HCT116 (cell line): ENCODE measurements at regions not wholly inside any gene's neighbourhood (a gene's known extent, or its start where the extent isn't known, plus 50 kb on each side); places are given as distances from the start of the nearest gene placed in this dataset.

Experiments used
- ATAC-seq: fragments of 200-7000 bp; cut with Tn5 transposase; 2 replicates; pipeline ENCODE4 v1.9.1; 2020; ENCODE audit warnings: mild to moderate bottlenecking, moderate library complexity
- BruUV-seq: library from RNA; stranded (reverse); fragments of 400-500 nt; replicated peaks from 2 replicates; lab custom pipeline; 2021; lab: Mats Ljungman, UMichigan
- CTCF ChIA-PET: fragments of 300-600 bp; sonication (Branson Sonifier 250); formaldehyde crosslinking; loops from one replicate; lab custom pipeline; 2021; ENCODE audit warnings: antibody characterized with exemption; lab: Charles Lee
- POLR2A ChIA-PET: fragments of 300-600, 350-600 bp; sonication (Branson Sonifier 250); formaldehyde crosslinking; loops from one replicate; lab custom pipeline; 2021; ENCODE audit warnings: antibody characterized with exemption; lab: Charles Lee
- RAD21 ChIA-PET, 2 experiments: fragments of 300-600 bp; sonication (Branson Sonifier 250); formaldehyde crosslinking; loops; one replicate each; lab custom pipeline; 2023; ENCODE audit warnings: low total read pairs in 2 of 2; ENCODE audit not compliant: uncharacterized antibody in 2 of 2, unreplicated experiment in 2 of 2, low non-redundant PET in 1 of 2; lab: Charles Lee
- DNase-seq: peaks from one replicate; pipeline ENCODE4 v3.0.0-alpha.2; 2010; ENCODE audit warnings: low read depth, low spot score
- H2AFZ ChIP-seq: fragments of 200-600 bp; shearing (Covaris generic), sonication (generic); 2 replicates; pipeline ENCODE4 v1.6.1; 2017; ENCODE audit warnings: low read depth, mixed run types, mixed read lengths, antibody characterized with exemption, low read length; ENCODE audit not compliant: poor library complexity, severe bottlenecking
- H3K27ac ChIP-seq: 2 replicates; pipeline ENCODE4 v1.5.1; 2012; ENCODE audit warnings: low read depth, low read length
- H3K27me3 ChIP-seq: fragments of 200-600 bp; sonication (generic); 2 replicates; pipeline ENCODE4 v1.6.1; 2016; ENCODE audit warnings: mixed run types, low read length, mixed read lengths; ENCODE audit not compliant: insufficient read depth
- H3K36me3 ChIP-seq, 2 experiments: fragments of 200-500 bp in 1 of 2; fragments of 200-600 bp in 1 of 2; sonication (Bioruptor generic) in 1 of 2; sonication (generic) in 1 of 2; 2 replicates each; pipeline versions ENCODE4 v1.5.1 to v1.6.1; 2014 to 2016; ENCODE audit warnings: low read length in 2 of 2, inconsistent platforms in 1 of 2, mixed read lengths in 1 of 2, mixed run types in 1 of 2; ENCODE audit not compliant: insufficient read depth in 2 of 2, control insufficient read depth in 1 of 2
- H3K4me1 ChIP-seq, 2 experiments: fragments of 200-600 bp in 1 of 2; sonication (generic) in 1 of 2; 2 replicates each; pipeline versions ENCODE4 v1.5.1 to v1.6.1; 2012 to 2017; ENCODE audit warnings: low read length in 2 of 2, inconsistent platforms in 1 of 2, mild to moderate bottlenecking in 1 of 2, mixed read lengths in 1 of 2, mixed run types in 1 of 2, moderate library complexity in 1 of 2; ENCODE audit not compliant: insufficient read depth in 2 of 2, control insufficient read depth in 1 of 2
- H3K4me2 ChIP-seq: fragments of 200-600 bp; sonication (generic); 2 replicates; pipeline ENCODE4 v1.6.1; 2017; ENCODE audit warnings: mixed run types, low read length, mixed read lengths
- H3K4me3 ChIP-seq, 2 experiments: fragments of 200-600 bp in 1 of 2; sonication (generic) in 1 of 2; replicated peaks in 1 of 2; 2 replicates each; pipeline ENCODE4 v1.5.1; 2011 to 2016; ENCODE audit warnings: low read length in 2 of 2, control low read depth in 1 of 2, low read depth in 1 of 2, mild to moderate bottlenecking in 1 of 2, mixed read lengths in 1 of 2, mixed run types in 1 of 2
- H3K79me2 ChIP-seq: fragments of 200-600 bp; sonication (generic); 2 replicates; pipeline ENCODE4 v1.6.1; 2017; ENCODE audit warnings: mild to moderate bottlenecking, mixed run types, low read length, moderate library complexity, mixed read lengths; ENCODE audit not compliant: insufficient read depth
- H3K9ac ChIP-seq: fragments of 200-600 bp; sonication (generic); 2 replicates; pipeline ENCODE4 v1.6.1; 2016; ENCODE audit warnings: low read length, mixed read lengths
- H3K9me2 ChIP-seq: fragments of 200-600 bp; sonication (generic), shearing (Covaris generic); 2 replicates; pipeline ENCODE4 v1.6.1; 2017; ENCODE audit warnings: mixed run types, mild to moderate bottlenecking, moderate library complexity; ENCODE audit not compliant: insufficient read depth
- H3K9me3 ChIP-seq, 2 experiments: fragments of 200-500 bp in 1 of 2; fragments of 200-600 bp in 1 of 2; sonication (Bioruptor generic) in 1 of 2; sonication (generic) in 1 of 2; 2 replicates each; pipeline ENCODE4 v1.6.1; 2014 to 2017; ENCODE audit warnings: low read length in 2 of 2, mixed read lengths in 2 of 2, inconsistent platforms in 1 of 2, low read depth in 1 of 2, mild to moderate bottlenecking in 1 of 2, mixed run types in 1 of 2, moderate library complexity in 1 of 2; ENCODE audit not compliant: control insufficient read depth in 1 of 2, insufficient read depth in 1 of 2
- H4K20me1 ChIP-seq: fragments of 200-600 bp; sonication (generic), shearing (Covaris generic); 2 replicates; pipeline ENCODE4 v1.6.1; 2017; ENCODE audit warnings: mixed run types, mild to moderate bottlenecking, moderate library complexity; ENCODE audit not compliant: insufficient read depth
- EZH2 ChIP-seq: fragments of 200-600 bp; sonication (generic); IDR thresholded peaks from 2 replicates; pipeline ENCODE4 v1.6.1; 2017; ENCODE audit warnings: antibody characterized with exemption, mixed run types
- EZH2phosphoT487 ChIP-seq: fragments of 200-600 bp; IDR thresholded peaks from 2 replicates; pipeline ENCODE4 v1.6.1; 2018; ENCODE audit warnings: antibody characterized with exemption, borderline replicate concordance
- JUND ChIP-seq: IDR thresholded peaks from 2 replicates; pipeline ENCODE4 v1.6.1; 2012
- MAX ChIP-seq: IDR thresholded peaks from 2 replicates; pipeline ENCODE4 v1.6.1; 2012
- SP1 ChIP-seq: IDR thresholded peaks from 2 replicates; pipeline ENCODE4 v1.6.1; 2012; ENCODE audit warnings: low read depth
- TCF7L2 ChIP-seq: IDR thresholded peaks from 2 replicates; pipeline ENCODE4 v1.7.0; 2011; ENCODE audit warnings: borderline replicate concordance, inconsistent platforms; ENCODE audit not compliant: insufficient read depth, insufficient read length; ENCODE audit errors: extremely low read depth
- YY1 ChIP-seq: IDR thresholded peaks from 2 replicates; pipeline ENCODE4 v1.6.1; 2011; ENCODE audit warnings: low read length, low read depth, moderate library complexity, mild to moderate bottlenecking; ENCODE audit not compliant: insufficient replicate concordance; ENCODE audit errors: extremely low read depth
- ZNF274 ChIP-seq: fragments of 200-500 bp; sonication (Bioruptor generic); IDR thresholded peaks from 2 replicates; pipeline ENCODE4 v1.6.1; 2014; ENCODE audit warnings: mild to moderate bottlenecking, low read depth, low read length, inconsistent platforms
- intact Hi-C: fragments of 100-400 bp; cut with micrococcal nuclease; formaldehyde crosslinking; loops from 2 replicates; pipeline ENCODE4 v1.10.0; 2022
- TF ChIP-seq, protein P1 (sequence below): IDR thresholded peaks from 2 replicates; pipeline ENCODE4 v1.6.1; 2012
- TF ChIP-seq, protein P2 (sequence below), 3 experiments: fragments of 200-600 bp in 1 of 3; sonication (generic) in 1 of 3; IDR thresholded peaks in 2 of 3; conservative IDR thresholded peaks in 1 of 3; 2 replicates each; pipeline ENCODE4 v1.5.1; 2012 to 2017; ENCODE audit warnings: low read depth in 2 of 3, low read length in 2 of 3, antibody characterized with exemption in 1 of 3, borderline replicate concordance in 1 of 3, control low read depth in 1 of 3, mild to moderate bottlenecking in 1 of 3, mixed read lengths in 1 of 3, mixed run types in 1 of 3, moderate library complexity in 1 of 3; ENCODE audit not compliant: insufficient read depth in 1 of 3
- TF ChIP-seq, protein P3 (sequence below): IDR thresholded peaks from 2 replicates; pipeline ENCODE4 v1.6.1; 2012; ENCODE audit warnings: low read depth

DNA sequence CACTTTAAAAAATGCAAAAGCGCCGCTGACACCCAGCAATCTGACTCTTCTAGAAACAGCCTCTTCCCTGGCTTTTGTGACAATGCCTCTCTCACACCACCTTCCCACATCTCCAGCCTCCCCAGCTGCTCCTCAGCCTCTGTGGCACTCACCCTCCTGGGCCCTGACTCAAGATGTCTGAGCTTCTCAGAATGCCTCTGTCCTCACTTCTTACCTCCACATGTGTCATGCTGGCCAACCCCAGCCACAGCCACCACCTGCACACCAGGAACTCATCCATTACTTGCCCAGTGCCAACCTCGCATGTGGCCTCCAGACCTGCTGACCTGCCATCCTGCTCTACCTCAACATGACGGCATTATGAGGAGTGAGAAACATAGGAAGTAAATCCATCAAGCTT is 249.8 kb upstream of the RAB6C start:
- H4K20me1 ChIP-seq, result no peaks in the 10 kb centered on the region
- no peaks in the 10 kb centered on the region for H3K79me2 ChIP-seq
- H2AFZ ChIP-seq, result no peak overlapping the region
- DNase-seq, result no peak
- H3K9me3 ChIP-seq, result no peaks in the 10 kb centered on the region
- no peaks in the 10 kb centered on the region for H3K36me3 ChIP-seq
- intact Hi-C loops, result no loop called here
- POLR2A ChIA-PET, result no interaction called here
- H3K4me3 ChIP-seq, result no peak overlapping the region
- no peak overlapping the region for H3K27ac ChIP-seq
- H3K27me3 ChIP-seq, result peaks cover 19% of the 10 kb centered on the region
- TF ChIP-seq EZH2 (no peak), SP1 (no peak), JUND (no peak), YY1 (no peak), ZNF274 (no peak), TCF7L2 (no peak), MAX (no peak), EZH2phosphoT487 (no peak)
- TF ChIP-seq, protein P1, sequence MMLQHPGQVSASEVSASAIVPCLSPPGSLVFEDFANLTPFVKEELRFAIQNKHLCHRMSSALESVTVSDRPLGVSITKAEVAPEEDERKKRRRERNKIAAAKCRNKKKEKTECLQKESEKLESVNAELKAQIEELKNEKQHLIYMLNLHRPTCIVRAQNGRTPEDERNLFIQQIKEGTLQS, result no peak
- TF ChIP-seq, protein P2, sequence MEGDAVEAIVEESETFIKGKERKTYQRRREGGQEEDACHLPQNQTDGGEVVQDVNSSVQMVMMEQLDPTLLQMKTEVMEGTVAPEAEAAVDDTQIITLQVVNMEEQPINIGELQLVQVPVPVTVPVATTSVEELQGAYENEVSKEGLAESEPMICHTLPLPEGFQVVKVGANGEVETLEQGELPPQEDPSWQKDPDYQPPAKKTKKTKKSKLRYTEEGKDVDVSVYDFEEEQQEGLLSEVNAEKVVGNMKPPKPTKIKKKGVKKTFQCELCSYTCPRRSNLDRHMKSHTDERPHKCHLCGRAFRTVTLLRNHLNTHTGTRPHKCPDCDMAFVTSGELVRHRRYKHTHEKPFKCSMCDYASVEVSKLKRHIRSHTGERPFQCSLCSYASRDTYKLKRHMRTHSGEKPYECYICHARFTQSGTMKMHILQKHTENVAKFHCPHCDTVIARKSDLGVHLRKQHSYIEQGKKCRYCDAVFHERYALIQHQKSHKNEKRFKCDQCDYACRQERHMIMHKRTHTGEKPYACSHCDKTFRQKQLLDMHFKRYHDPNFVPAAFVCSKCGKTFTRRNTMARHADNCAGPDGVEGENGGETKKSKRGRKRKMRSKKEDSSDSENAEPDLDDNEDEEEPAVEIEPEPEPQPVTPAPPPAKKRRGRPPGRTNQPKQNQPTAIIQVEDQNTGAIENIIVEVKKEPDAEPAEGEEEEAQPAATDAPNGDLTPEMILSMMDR (IDR thresholded peaks at IDR 0.05 in 2 of 3, conservative IDR thresholded peaks at IDR 0.05 in 1 of 3; ENCODE audit: borderline replicate concordance in 1 of 3, insufficient read depth in 1 of 3, low read depth in 2 of 3, low read length in 2 of 3), result no peak
- TF ChIP-seq, protein P3, sequence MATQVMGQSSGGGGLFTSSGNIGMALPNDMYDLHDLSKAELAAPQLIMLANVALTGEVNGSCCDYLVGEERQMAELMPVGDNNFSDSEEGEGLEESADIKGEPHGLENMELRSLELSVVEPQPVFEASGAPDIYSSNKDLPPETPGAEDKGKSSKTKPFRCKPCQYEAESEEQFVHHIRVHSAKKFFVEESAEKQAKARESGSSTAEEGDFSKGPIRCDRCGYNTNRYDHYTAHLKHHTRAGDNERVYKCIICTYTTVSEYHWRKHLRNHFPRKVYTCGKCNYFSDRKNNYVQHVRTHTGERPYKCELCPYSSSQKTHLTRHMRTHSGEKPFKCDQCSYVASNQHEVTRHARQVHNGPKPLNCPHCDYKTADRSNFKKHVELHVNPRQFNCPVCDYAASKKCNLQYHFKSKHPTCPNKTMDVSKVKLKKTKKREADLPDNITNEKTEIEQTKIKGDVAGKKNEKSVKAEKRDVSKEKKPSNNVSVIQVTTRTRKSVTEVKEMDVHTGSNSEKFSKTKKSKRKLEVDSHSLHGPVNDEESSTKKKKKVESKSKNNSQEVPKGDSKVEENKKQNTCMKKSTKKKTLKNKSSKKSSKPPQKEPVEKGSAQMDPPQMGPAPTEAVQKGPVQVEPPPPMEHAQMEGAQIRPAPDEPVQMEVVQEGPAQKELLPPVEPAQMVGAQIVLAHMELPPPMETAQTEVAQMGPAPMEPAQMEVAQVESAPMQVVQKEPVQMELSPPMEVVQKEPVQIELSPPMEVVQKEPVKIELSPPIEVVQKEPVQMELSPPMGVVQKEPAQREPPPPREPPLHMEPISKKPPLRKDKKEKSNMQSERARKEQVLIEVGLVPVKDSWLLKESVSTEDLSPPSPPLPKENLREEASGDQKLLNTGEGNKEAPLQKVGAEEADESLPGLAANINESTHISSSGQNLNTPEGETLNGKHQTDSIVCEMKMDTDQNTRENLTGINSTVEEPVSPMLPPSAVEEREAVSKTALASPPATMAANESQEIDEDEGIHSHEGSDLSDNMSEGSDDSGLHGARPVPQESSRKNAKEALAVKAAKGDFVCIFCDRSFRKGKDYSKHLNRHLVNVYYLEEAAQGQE, result no peak
- H3K4me1 ChIP-seq, result no peaks in the 10 kb centered on the region
- no peak overlapping the region for H3K4me2 ChIP-seq
- no peak overlapping the region for H3K9ac ChIP-seq
- CTCF ChIA-PET, result no interaction called here
- BruUV-seq, result no TSS peak
- no peaks in the 10 kb centered on the region for H3K9me2 ChIP-seq
- no peak for ATAC-seq
- RAD21 ChIA-PET, result no interaction called here
